Stimulated activated CD8-positive, alpha-beta memory T cell treated with anti-CD3 and anti-CD28 coated beads, Interleukin-7, amount 100 ng/mL, for 4 hours (primary cell): ENCODE measurements at regions not wholly inside any gene's neighbourhood (a gene's known extent, or its start where the extent isn't known, plus 50 kb on each side); places are given as distances from the start of the nearest gene placed in this dataset.
"Not testable (repeated sequence)": the region's sequence is repeated elsewhere in the genome, so short reads cannot be mapped to it uniquely, and the experiment has no call there.

Experiments
- DNase-seq, 2 donors: peaks; one replicate each; pipeline ENCODE4 v3.0.0-alpha.2; 2020; ENCODE audit warnings: low read depth in 2 of 2

DNA sequence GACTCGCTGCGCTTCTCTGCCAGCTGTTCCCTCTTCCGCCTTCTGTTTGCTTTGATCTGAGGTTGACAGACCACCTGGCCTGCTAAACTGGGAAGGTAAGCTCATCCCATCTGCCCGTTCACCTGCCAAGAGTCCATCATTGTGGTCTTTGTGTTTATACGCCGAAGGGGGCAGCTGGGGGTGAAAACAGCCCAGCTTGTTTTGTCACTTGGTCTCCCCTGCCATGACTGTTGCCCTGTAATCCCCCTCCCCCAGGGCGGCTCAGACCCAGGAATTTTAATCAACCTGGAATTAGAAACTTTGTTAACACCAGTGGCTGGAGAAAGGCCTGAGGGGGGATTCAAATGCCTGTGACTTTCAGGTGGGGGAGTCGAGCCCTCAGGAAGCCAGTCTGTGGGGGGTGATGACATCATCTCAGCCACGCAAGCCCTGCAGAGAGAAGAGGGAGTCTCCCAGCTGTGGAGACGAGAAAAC is 333.3 kb downstream of the BCOR start:
- DNase-seq = no peak

DNA sequence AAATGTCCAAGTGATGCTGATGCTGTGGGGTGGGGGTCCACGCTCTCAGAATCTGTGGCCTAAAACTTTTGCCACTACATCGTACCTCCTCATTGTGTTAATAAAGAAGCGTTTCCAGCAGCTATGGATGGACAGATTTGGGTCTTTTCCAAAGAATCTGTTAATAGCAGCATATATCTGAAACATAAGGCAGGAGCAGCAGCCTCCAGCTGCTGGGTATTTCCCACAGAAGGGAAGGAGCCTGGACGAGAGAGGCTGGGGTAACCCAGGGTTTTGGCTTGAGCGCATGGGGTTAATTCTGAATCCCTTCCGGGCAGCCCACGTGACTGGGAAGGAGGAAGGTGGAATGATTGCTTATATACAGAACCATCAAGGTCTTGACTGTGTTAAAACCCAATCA is 332.4 kb downstream of the BCOR start:
- no peak for DNase-seq

- DNase-seq = no peak
Measured at GRCh38 chrX:39766085-39766726, 331.6 kb downstream of the BCOR start.

DNA sequence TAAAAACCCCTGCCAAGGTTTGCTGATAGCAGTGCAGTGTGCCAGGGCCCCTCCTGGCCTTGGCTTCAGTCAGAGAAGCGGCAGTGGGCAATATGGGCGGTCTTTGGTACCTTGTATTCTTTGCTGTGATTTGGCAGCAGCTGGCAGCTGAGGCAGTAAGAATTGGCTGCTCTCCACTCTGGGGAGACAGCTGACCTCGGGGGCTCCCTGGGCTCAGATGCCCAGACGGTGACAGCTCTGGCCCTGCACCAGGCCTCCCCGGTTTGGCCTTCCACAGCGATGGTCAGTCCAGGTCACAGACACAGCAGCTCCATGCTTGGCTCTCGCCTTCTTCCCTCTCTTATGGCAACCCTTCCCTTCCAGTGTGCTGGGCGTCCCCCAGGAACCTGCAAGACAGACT is 330.9 kb downstream of the BCOR start:
- no peak for DNase-seq

- DNase-seq = no peak
Measured at GRCh38 chrX:39767446-39767845, 330.3 kb downstream of the BCOR start.

DNA sequence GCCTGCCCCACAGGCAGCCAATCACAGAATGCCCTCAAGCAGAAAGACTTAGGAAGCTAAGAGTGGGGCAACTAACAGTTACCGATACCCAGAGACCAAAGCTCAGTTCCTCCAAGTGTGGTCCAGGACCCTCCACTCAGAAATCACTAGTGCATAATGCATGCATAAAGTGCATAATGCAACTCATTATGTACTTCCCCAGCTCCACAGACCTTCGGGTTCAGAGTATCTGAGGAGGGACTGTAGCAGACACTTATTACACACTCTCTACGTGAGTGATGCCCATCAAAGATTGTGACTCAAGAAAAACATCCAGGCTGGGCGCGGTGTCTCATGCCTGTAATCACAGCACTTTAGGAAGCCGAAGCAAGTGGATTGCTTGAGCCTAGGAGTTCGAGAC is 328.0 kb downstream of the BCOR start:
- no peak for DNase-seq

- DNase-seq = no peak
Measured at GRCh38 chrX:39771089-39771488, 326.7 kb downstream of the BCOR start.

DNA sequence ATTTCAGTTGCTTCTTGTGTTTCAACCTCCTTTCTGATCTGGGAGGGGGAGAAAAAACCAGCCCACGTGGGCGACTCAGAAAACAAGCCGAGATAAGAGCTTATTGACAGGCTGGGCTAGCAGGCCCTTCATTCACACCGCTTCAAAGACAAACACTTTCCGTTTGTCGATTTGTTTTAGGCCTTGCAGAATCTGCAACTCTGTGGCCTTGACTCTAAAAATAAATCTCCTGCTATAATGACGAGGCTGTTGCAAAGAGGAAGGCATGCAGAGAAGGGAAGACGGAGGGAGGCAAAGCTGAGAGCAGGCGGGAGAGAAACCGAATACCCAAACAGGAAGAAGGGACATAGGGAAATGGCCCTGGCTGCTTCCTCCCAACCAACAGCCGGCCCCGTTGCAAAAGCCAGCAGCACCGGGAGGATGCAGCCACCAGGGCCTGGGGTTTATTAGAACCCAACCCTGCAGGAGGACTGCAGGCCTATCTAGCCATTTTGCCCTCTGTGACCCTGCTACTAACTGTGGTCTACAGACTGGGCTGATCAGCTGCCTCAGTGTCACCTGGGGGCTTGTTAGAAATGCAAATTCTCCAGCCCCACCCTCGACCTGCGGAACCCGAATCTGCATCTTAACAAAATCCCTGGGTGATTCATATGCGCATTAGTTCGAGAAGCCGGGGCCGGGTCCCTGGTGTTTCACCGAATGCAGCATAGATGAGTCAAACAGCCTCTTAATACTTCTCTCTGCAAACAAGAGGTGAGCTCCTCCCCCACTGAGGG is 325.5 kb downstream of the BCOR start:
- DNase-seq = peak; percentile 27 to 41

GRCh38 chrX:39773150-39773549 is 324.6 kb downstream of the BCOR start:
- no peak for DNase-seq

- DNase-seq = no peak
Measured at GRCh38 chrX:39773923-39774773, 323.6 kb downstream of the BCOR start.

DNA sequence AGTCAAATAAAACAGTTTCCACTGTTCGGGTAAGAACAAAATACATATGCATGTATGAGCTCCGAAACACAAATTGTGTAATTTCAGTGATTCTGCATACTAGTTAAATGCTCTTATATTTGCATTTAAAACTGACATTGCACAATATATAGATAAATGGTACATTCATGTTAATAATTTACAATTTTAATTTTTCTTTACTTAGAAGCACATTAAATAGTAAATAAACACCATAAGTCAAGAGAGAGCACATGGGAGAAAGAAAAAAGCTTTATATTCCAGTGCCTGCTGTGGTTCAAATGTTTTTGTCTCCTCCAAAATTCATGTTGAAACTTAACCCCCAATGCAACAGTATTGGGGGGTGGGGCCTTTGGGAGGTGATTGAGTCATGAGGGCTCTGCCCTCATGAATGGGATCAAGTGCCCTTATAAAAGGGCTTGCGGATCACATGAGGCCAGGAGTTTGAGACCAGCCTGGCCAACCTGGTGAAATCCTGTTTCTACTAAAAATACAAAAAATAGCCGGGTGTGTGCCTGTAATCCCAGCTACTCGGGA is 322.9 kb downstream of the BCOR start:
- no peak for DNase-seq

- DNase-seq = no peak
Measured at GRCh38 chrX:39777623-39778025, 320.1 kb downstream of the BCOR start.

DNA sequence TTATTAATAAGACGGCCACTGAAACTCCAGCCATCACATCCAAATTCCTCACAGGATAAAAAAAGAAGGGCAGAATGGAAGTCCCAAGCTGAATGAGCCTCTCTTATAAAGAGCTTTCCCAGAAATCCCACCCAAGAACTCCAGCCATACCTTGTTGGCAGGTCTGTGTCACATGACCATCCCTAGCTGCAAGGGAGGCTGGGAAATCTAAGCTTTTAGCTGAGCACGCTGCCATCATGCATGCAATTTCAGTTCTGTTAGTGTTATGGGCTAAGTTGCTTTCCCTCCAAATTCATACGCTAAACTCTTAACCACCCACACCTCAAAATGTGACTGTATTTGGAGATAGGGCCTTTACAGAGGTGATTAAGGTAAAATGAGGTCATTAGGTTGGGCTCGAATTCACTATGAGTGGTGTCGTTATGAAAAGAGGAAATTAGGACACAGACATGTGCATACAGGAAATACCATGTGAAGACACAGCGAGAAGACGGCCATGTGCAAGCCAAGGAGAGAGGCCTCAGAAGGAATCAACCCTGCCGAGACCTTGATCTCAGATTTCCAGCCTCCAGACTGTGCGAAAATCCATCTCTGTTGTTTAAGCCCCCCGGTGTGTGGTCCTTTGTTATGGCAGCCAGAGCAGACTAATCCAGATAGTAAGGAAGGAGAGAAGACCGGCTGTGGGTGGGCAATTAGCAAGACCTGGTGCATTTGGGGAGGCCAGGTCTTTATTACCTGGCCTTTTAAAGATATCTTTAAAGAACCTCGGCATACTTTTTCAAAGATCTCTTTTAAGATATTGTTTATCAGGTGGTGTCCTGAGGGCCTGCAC is 317.6 kb downstream of the BCOR start:
- DNase-seq = no peak

DNA sequence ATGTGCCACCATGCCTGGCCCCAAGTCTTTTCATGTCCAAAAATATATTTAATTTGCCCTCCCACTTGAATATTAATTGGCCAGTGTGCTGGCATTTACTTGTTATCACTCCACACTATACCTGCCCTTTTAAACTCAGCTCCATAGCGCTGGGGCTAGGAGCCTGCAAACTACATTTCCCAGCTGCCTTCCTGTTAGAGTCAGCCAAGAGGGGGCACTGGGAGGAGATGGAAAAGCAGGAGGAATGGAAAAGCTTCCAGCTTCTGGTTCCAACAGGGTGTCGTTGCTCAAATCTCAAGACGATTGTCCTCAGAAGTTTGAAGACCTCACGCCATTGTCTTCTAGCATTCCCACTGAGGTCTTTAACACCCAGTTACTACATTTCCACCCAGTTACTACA is 315.5 kb downstream of the BCOR start:
- no peak for DNase-seq

DNA sequence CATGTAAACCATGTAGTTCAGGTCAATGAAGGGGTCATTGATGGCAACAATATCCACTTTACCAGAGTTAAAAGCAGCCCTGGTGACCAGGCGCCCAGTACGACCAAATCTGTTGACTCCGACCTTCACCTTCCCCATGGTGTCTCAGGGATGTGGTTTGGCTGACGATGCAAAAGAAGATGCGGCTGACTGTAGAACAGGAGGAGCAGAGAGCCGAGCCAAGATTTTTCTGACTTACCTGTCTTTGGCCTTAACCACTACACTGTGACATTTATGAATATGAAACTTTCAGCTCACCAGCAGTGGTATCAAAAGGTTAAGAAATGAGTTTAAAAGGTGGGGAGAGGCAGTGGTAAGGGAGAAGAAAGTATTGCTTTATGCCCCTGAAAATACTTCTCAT is 309.8 kb downstream of the BCOR start:
- no peak for DNase-seq

DNA sequence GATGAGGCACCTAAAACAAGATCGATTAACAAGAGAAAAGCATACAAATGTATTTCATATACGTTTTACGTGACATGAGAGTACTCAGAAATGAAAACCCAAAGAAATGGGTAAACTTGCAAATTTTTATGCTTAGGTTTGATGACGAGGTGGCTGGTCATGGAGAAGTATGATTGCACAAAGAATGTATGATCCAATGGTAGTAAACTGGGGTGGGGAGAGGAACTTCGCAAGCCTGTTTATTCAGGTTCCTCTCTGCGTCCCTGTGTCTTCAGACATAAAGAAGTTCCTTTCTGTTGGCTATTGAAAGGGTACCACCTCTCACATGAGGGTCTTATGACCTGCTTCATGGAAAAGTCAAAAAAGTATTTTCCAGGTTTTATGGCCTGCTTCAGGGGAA is 309.2 kb downstream of the BCOR start:
- no peak for DNase-seq

DNA sequence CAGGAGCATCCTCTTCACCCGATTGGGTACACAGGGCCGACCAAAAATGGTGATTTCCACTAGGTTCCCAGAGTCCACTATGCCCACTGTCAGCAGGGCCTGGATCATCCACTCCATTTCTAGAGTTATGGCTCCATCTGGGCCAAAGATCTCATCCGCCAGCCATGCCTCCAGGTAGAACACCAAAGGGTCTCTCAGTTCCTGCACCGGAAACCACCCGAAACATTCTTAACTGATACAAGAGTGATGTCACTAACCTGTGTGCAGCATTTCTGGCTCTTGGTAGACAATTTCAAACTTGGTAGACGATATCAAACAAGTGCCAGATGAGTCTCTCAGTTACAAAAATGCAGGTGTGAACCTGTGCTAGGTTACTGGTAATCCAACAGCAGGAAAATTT is 306.1 kb downstream of the BCOR start:
- no peak for DNase-seq

GRCh38 chrX:39795605-39796004 is 302.2 kb downstream of the BCOR start:
- DNase-seq = no peak

DNA sequence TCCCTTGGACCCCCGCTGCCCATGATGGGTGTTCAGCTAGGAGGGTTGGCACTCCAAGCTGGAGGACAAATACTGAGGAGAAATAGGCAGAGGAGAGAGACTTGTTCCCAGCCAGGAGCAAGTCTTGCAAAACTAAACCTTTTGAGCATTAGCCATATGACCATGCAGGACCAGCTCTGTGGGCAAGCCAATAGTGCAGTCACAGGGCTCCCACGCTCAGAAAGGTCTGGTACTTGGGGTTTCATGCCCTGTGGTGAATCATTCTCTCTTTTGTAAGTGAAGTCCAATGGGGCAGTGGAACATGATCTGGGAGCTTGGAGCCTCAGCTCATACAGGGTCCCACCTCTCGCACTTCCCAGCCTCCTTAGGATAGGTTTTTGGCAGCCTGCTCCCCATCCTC is 300.9 kb downstream of the BCOR start:
- no peak for DNase-seq

GRCh38 chrX:39798488-39798887 is 299.3 kb downstream of the BCOR start:
- not testable (repeated sequence) for DNase-seq

DNA sequence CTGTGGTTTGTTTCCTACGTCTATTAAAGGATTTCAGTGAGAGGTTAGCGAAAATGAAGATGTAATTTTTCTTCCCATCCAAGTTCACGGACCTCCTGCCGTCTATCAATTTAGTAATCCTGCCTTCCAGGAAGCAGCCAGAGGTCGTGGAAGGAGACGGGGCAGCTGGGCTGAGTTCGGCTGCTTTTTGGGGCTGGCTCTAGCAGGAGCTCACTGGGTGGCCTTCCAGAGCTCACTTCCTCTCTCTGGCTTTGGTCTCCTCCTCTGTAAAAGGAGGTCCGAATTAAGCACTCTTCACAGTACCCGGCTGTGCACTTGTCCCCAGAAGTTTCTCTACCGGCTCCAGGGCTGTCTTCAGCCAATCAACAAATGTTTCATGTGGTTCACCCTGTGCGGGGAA is 295.4 kb downstream of the BCOR start:
- no peak for DNase-seq
